Lung (tissue), 11 donors: ENCODE measurements at regions not wholly inside any gene's neighbourhood (a gene's known extent, or its start where the extent isn't known, plus 50 kb on each side); places are given as distances from the start of the nearest gene placed in this dataset.
"Not testable (repeated sequence)": the region's sequence is repeated elsewhere in the genome, so short reads cannot be mapped to it uniquely, and the experiment has no call there.

Source experiments
- ATAC-seq: fragments of 200-7000 bp; cut with Tn5 transposase; one replicate; pipeline ENCODE4 v1.9.1; 2020; ENCODE audit warnings: moderate number of reproducible peaks; ENCODE audit not compliant: insufficient read depth, low FRiP score
- DNase-seq, 3 donors: peaks; one replicate each; pipeline ENCODE4 v3.0.0-alpha.2; 2013 to 2017
- H3K27ac ChIP-seq, 2 donors: one replicate each; pipeline ENCODE4 v1.5.1; 2013; ENCODE audit warnings: mild to moderate bottlenecking in 2 of 2, moderate library complexity in 2 of 2, control low read depth in 1 of 2, inconsistent platforms in 1 of 2, low read depth in 1 of 2, low read length in 1 of 2
- H3K27me3 ChIP-seq, 3 donors: one replicate each; pipeline ENCODE4 v1.5.1; 2013; ENCODE audit warnings: low read length in 2 of 3; ENCODE audit not compliant: control insufficient read depth in 3 of 3, insufficient read depth in 3 of 3
- H3K36me3 ChIP-seq, 4 donors: one replicate each; pipeline ENCODE4 v1.5.1; 2013; ENCODE audit warnings: low read length in 4 of 4, mild to moderate bottlenecking in 1 of 4, moderate library complexity in 1 of 4; ENCODE audit not compliant: control insufficient read depth in 4 of 4, insufficient read depth in 4 of 4
- H3K4me1 ChIP-seq, 5 donors: one replicate each; pipeline ENCODE4 v1.5.1; 2013; ENCODE audit warnings: low read length in 5 of 5, mild to moderate bottlenecking in 2 of 5, moderate library complexity in 1 of 5; ENCODE audit not compliant: control insufficient read depth in 5 of 5, insufficient read depth in 5 of 5
- H3K4me3 ChIP-seq: one replicate; pipeline ENCODE4 v1.5.1; 2013; ENCODE audit warnings: mild to moderate bottlenecking, control low read depth, moderate library complexity
- H3K9ac ChIP-seq, 2 donors: one replicate each; pipeline ENCODE4 v1.5.1; 2013; ENCODE audit warnings: low read length in 2 of 2, control low read depth in 1 of 2; ENCODE audit not compliant: insufficient read depth in 1 of 2
- H3K9me3 ChIP-seq, 4 donors: one replicate each; pipeline ENCODE4 v1.5.1; 2013; ENCODE audit warnings: low read length in 3 of 4, mild to moderate bottlenecking in 1 of 4, moderate library complexity in 1 of 4; ENCODE audit not compliant: control insufficient read depth in 4 of 4, insufficient read depth in 3 of 4
- CTCF ChIP-seq: IDR thresholded peaks from 2 replicates; pipeline ENCODE4 v1.5.1; 2012; ENCODE audit warnings: mild to moderate bottlenecking; ENCODE audit errors: control extremely low read depth, extremely low read depth
- WGBS, 2 donors: extraction: QIAGEN DNeasy Blood & Tissue Kit; methylation state at CpG; one replicate each; pipeline ENCODE4 v1.1.7; 2013; 5-methylcytosine and 5-hydroxymethylcytosine counted together
- donor health status: control.
- donor health status: control.
- donor health status: Bipolar disorder and iron deficiency.
- donor health status: healthy.
- donor health status: DM: yes; HTN: yes; CAD: no.

DNA sequence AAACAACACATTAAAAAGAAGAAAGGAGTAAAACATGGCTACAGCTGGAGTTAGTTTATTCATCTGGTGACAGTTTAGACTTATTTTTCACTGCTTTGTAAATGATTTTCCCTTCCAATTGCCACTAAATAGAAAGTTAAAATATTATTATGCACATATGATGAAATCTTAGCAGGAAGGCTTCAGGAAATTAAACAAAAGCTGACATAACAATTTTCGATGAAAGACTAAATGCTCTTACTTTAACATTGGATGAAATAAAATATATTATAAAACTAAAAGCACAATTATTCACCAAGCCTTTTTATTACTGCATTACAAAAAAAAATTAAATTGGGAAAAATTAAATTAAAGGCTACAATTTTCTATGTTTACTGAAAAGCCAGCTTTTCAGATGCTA, 158.0 kb downstream of the MMUT start:
- Histone ChIP-seq H3K27ac (no peak overlapping the region), H3K9ac (no peak overlapping the region), H3K27me3 (no peaks in the 10 kb centered on the region), H3K36me3 (no peaks in the 10 kb centered on the region), H3K4me3 (no peak overlapping the region), H3K4me1 (no peaks in the 10 kb centered on the region), H3K9me3 (no peaks in the 10 kb centered on the region)
- TF ChIP-seq CTCF: no peak
- no peak for DNase-seq
- 72 to 77% methylated on average over 1 of the region's 1 CpG for WGBS, 2 donors
- ATAC-seq: no peak

- DNase-seq, H3K27ac ChIP-seq, H3K4me1 ChIP-seq, H3K27me3 ChIP-seq, H3K9me3 ChIP-seq, H3K9ac ChIP-seq, H3K4me3 ChIP-seq, H3K36me3 ChIP-seq, ATAC-seq: not testable (repeated sequence)
- WGBS, 2 donors: 66 to 83% methylated on average over 1 of the region's 1 CpG
These were observed 158.7 kb downstream of the MMUT start for GRCh38 chr6:49304393-49304792.

DNA sequence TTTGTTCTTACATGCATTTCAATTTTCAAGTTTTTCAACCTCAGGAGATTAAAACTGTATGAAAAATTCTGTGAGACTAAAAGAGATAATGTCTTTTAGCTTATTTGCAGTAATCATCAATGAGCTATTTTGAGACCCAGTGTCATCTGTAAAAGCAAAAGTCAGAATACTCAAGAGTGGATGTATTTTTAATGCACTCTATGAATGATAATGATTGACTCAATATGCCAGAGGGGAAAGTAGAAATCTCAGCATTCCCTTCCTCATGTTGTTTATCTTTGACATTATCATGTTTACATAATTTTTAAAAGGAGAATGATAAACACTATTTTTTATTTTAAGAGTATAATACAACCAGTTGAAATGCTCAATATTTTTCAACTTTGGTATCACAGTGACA, 162.1 kb downstream of the MMUT start:
- Histone ChIP-seq H3K9ac (no peak overlapping the region), H3K4me1 (no peaks in the 10 kb centered on the region), H3K27ac (no peak overlapping the region), H3K9me3 (no peaks in the 10 kb centered on the region), H3K4me3 (no peak overlapping the region), H3K27me3 (no peaks in the 10 kb centered on the region), H3K36me3 (no peaks in the 10 kb centered on the region)
- ATAC-seq (no peak), DNase-seq (no peak)
- no peak for TF ChIP-seq CTCF

DNA sequence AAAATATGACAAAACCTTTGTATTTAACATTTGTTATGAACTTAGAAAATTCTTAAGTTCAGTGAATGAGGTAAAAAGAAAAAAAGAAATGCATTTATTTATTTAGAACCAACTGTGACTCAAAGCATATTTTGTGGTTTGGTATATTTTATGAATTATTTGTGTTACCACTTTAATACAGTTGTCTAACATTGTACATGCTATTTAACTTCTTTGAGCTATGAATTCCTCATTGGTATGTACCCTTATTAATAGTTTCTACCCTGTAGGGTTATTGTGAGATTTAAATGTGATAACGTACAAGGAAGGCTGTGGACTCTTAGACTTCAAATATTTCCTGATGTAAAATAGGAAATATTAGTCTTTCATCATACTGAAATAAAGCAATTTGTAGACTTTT, 162.6 kb downstream of the MMUT start:
- no peaks in the 10 kb centered on the region for H3K27me3 ChIP-seq
- WGBS, 2 donors: 75 to 90% methylated on average over 1 of the region's 1 CpG
- TF ChIP-seq CTCF: no peak
- no peak for DNase-seq
- H3K9me3 ChIP-seq: no peaks in the 10 kb centered on the region
- no peaks in the 10 kb centered on the region for H3K4me1 ChIP-seq
- no peak overlapping the region for H3K4me3 ChIP-seq
- H3K27ac ChIP-seq: no peak overlapping the region
- H3K9ac ChIP-seq: no peak overlapping the region
- no peaks in the 10 kb centered on the region for H3K36me3 ChIP-seq
- no peak for ATAC-seq
